ENCODE measurements at regions not wholly inside any gene's neighbourhood (a gene's known extent, or its start where the extent isn't known, plus 50 kb on each side); places are given as distances from the start of the nearest gene placed in this dataset.

GRCh38 chr3:186411994-186412393 lies 50.0 kb upstream of the DGKG start:
- ChIA-PET POLR2A (ENCODE audit: partially characterized antibody) (no interaction called here), CTCF (ENCODE audit: partially characterized antibody) (interaction anchor here (1.3 kb wide), 1 partner anchor 128 kb away, joined by 3 read pairs; no protein-coding TSS in a partner anchor)
- no peaks in the 10 kb centered on the region for H3K9me3 ChIP-seq (ENCODE audit: control insufficient read depth in 1 of 2, low read length in 2 of 2)
- Mint-ChIP-seq H3K4me1 (peaks cover 14 to 28% (median 20%) of the 10 kb centered on the region in 4 donors), H3K4me3 (no peak overlapping the region), H3K36me3 (no peaks in the 10 kb centered on the region), H3K9me3 (no peaks in the 10 kb centered on the region), H3K27ac (no peak overlapping the region), H3K27me3 (peaks cover 4 to 8% of the 10 kb centered on the region in 2 donors)
- DNase-seq = no peak
- intact Hi-C loops (cut with micrococcal nuclease) = no loop called here
- no peaks in the 10 kb centered on the region for H3K27me3 ChIP-seq (ENCODE audit: insufficient read depth, low read length)
- H3K4me1 ChIP-seq (ENCODE audit: insufficient read depth, low read length) = peaks cover 11% of the 10 kb centered on the region
- H3K27ac ChIP-seq (ENCODE audit: low read depth, low read length) = no peak overlapping the region
- H3K36me3 ChIP-seq (ENCODE audit: insufficient read depth, low read length) = no peaks in the 10 kb centered on the region
- H3K4me3 ChIP-seq (ENCODE audit: low read length in 2 of 2) = no peak overlapping the region
